Fibroblast of gingiva (primary cell): ENCODE measurements at regions not wholly inside any gene's neighbourhood (a gene's known extent, or its start where the extent isn't known, plus 50 kb on each side); places are given as distances from the start of the nearest gene placed in this dataset.
"Not testable (repeated sequence)": the region's sequence is repeated elsewhere in the genome, so short reads cannot be mapped to it uniquely, and the experiment has no call there.

Experiments
- DNase-seq: peaks from one replicate; pipeline ENCODE4 v3.0.0-alpha.2; 2011; ENCODE audit warnings: low read depth

- DNase-seq: no peak
Measured at GRCh38 chr4:64967286-64967685, 558.0 kb upstream of the TECRL start.

- no peak for DNase-seq
Measured at GRCh38 chr4:64960516-64960915, 551.3 kb upstream of the TECRL start.

GRCh38 chr4:64940698-64941097, 531.4 kb upstream of the TECRL start:
- DNase-seq: no peak

- DNase-seq: no peak
Measured at GRCh38 chr4:64935469-64936001, 526.3 kb upstream of the TECRL start.

- no peak for DNase-seq
Measured at GRCh38 chr4:64911846-64912245, 502.6 kb upstream of the TECRL start.

GRCh38 chr4:64903986-64904385, 494.7 kb upstream of the TECRL start:
- DNase-seq: no peak

GRCh38 chr4:64899563-64899962, 490.3 kb upstream of the TECRL start:
- no peak for DNase-seq

GRCh38 chr4:64899030-64899429, 489.8 kb upstream of the TECRL start:
- not testable (repeated sequence) for DNase-seq

GRCh38 chr4:64897683-64898082, 488.4 kb upstream of the TECRL start:
- no peak for DNase-seq

GRCh38 chr4:64895031-64895430, 485.8 kb upstream of the TECRL start:
- DNase-seq: no peak

GRCh38 chr4:64893205-64893604, 484.0 kb upstream of the TECRL start:
- no peak for DNase-seq

GRCh38 chr4:64889906-64890610, 480.8 kb upstream of the TECRL start:
- no peak for DNase-seq

- no peak for DNase-seq
Measured at GRCh38 chr4:64883087-64883807, 474.0 kb upstream of the TECRL start.

GRCh38 chr4:64882311-64883086, 473.2 kb upstream of the TECRL start:
- no peak for DNase-seq

GRCh38 chr4:64880557-64880956, 471.3 kb upstream of the TECRL start:
- no peak for DNase-seq

GRCh38 chr4:64876021-64876420, 466.8 kb upstream of the TECRL start:
- no peak for DNase-seq

GRCh38 chr4:64870558-64870957, 461.3 kb upstream of the TECRL start:
- no peak for DNase-seq

- DNase-seq: no peak
Measured at GRCh38 chr4:64857815-64858214, 448.6 kb upstream of the TECRL start.

GRCh38 chr4:64857198-64857597, 447.9 kb upstream of the TECRL start:
- no peak for DNase-seq

- no peak for DNase-seq
Measured at GRCh38 chr4:64846417-64846816, 437.2 kb upstream of the TECRL start.

- no peak for DNase-seq
Measured at GRCh38 chr4:64829749-64830148, 420.5 kb upstream of the TECRL start.

GRCh38 chr4:64824591-64824990, 415.3 kb upstream of the TECRL start:
- no peak for DNase-seq

GRCh38 chr4:64822405-64822804, 413.2 kb upstream of the TECRL start:
- DNase-seq: no peak
